Uterus (tissue), 2 donors: ENCODE measurements at regions not wholly inside any gene's neighbourhood (a gene's known extent, or its start where the extent isn't known, plus 50 kb on each side); places are given as distances from the start of the nearest gene placed in this dataset.

Source experiments
- POLR2A ChIP-seq, 2 donors: fragments of 450-650 bp; IDR thresholded peaks; one replicate each; pipeline ENCODE4 v1.6.1; 2016; ENCODE audit warnings: antibody characterized with exemption in 2 of 2, mild to moderate bottlenecking in 1 of 2, moderate library complexity in 1 of 2
- TF ChIP-seq, protein P1 (sequence below), 4 experiments: fragments of 200-600 bp in 2 of 4; fragments of 450-650 bp in 2 of 4; sonication (generic) in 2 of 4; IDR thresholded peaks; one replicate each; pipeline ENCODE4 v1.5.1; 2016 to 2019; ENCODE audit warnings: antibody characterized with exemption in 4 of 4, mild to moderate bottlenecking in 2 of 4, moderate library complexity in 1 of 4

DNA sequence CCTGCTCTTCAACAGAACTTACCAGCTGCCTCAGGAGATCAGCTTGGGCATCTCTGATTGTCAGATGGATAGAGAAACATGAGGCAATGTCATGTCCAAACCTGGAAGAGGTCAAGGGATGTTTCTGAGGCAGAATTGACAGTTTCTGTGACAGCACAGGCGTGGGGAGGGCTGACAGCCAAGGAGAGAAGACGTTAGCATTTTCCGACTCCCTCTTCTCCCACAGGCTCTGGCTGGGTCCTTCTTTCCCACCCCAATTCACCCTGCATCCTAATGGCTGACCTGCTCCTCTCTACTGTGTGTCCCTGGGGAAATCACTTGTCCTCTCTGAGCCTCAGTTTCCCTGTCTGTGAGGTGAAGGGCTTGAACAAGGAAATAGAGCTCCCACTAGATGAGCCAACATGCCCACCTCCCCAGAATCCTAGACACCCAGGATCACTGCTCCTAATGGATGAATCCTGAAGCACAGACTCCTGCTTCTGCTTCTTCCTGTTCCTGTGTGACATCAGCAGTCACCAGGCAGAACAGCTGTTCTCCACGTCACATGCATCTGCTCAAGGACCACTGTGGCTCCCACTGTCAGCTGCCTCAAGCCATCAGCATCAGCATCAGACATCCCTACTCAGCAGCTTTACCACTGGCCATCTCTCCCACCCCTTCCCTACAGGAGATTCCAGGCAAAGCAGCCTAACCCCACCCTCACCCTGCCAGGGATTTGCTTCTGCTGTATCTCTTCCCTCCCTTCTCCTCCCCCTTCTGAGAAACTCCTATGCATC is 408.0 kb downstream of the MATN1 start:
- TF ChIP-seq, protein P1, sequence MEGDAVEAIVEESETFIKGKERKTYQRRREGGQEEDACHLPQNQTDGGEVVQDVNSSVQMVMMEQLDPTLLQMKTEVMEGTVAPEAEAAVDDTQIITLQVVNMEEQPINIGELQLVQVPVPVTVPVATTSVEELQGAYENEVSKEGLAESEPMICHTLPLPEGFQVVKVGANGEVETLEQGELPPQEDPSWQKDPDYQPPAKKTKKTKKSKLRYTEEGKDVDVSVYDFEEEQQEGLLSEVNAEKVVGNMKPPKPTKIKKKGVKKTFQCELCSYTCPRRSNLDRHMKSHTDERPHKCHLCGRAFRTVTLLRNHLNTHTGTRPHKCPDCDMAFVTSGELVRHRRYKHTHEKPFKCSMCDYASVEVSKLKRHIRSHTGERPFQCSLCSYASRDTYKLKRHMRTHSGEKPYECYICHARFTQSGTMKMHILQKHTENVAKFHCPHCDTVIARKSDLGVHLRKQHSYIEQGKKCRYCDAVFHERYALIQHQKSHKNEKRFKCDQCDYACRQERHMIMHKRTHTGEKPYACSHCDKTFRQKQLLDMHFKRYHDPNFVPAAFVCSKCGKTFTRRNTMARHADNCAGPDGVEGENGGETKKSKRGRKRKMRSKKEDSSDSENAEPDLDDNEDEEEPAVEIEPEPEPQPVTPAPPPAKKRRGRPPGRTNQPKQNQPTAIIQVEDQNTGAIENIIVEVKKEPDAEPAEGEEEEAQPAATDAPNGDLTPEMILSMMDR (IDR thresholded peaks at IDR 0.05) = no peak
- TF ChIP-seq POLR2A (IDR thresholded peaks at IDR 0.05) = no peak
